GM18498 (cell line): ENCODE measurements at regions not wholly inside any gene's neighbourhood (a gene's known extent, or its start where the extent isn't known, plus 50 kb on each side); places are given as distances from the start of the nearest gene placed in this dataset.

ENCODE experiments used
- ATAC-seq: cut with Tn5 transposase; IDR thresholded peaks from one replicate; pipeline ENCODE4 v1.9.1; 2021; ENCODE audit warnings: mild to moderate bottlenecking, moderate library complexity; ENCODE audit not compliant: unreplicated experiment

- no peak for ATAC-seq
These were observed 306.5 kb upstream of the ZNF521 start for GRCh38 chr18:25658476-25658875.

GRCh38 chr18:25651553-25651952, 299.6 kb upstream of the ZNF521 start:
- no peak for ATAC-seq

GRCh38 chr18:25650201-25650941, 298.4 kb upstream of the ZNF521 start:
- no peak for ATAC-seq

- ATAC-seq: no peak
These were observed 296.8 kb upstream of the ZNF521 start for GRCh38 chr18:25648716-25649260.

- ATAC-seq: no peak
These were observed 295.4 kb upstream of the ZNF521 start for GRCh38 chr18:25647404-25647803.

GRCh38 chr18:25646971-25647370, 295.0 kb upstream of the ZNF521 start:
- no peak for ATAC-seq

GRCh38 chr18:25639596-25639995, 287.6 kb upstream of the ZNF521 start:
- ATAC-seq: no peak

GRCh38 chr18:25633563-25633962, 281.6 kb upstream of the ZNF521 start:
- no peak for ATAC-seq

GRCh38 chr18:25630682-25631081, 278.7 kb upstream of the ZNF521 start:
- ATAC-seq: no peak

GRCh38 chr18:25621682-25622081, 269.7 kb upstream of the ZNF521 start:
- no peak for ATAC-seq

- no peak for ATAC-seq
These were observed 269.2 kb upstream of the ZNF521 start for GRCh38 chr18:25621144-25621543.

GRCh38 chr18:25614168-25614567, 262.2 kb upstream of the ZNF521 start:
- ATAC-seq: no peak

- ATAC-seq: no peak
These were observed 260.5 kb upstream of the ZNF521 start for GRCh38 chr18:25612466-25612865.

- no peak for ATAC-seq
These were observed 256.1 kb upstream of the ZNF521 start for GRCh38 chr18:25608091-25608490.

GRCh38 chr18:25604894-25605597, 253.1 kb upstream of the ZNF521 start:
- no peak for ATAC-seq

GRCh38 chr18:25604196-25604893, 252.4 kb upstream of the ZNF521 start:
- no peak for ATAC-seq

- no peak for ATAC-seq
These were observed 247.5 kb upstream of the ZNF521 start for GRCh38 chr18:25599443-25599842.

- ATAC-seq: no peak
These were observed 245.5 kb upstream of the ZNF521 start for GRCh38 chr18:25597476-25597875.

- ATAC-seq: no peak
These were observed 243.5 kb upstream of the ZNF521 start for GRCh38 chr18:25595274-25596060.

- no peak for ATAC-seq
These were observed 242.4 kb upstream of the ZNF521 start for GRCh38 chr18:25594351-25594750.
